B cell (primary cell): ENCODE measurements at regions not wholly inside any gene's neighbourhood (a gene's known extent, or its start where the extent isn't known, plus 50 kb on each side); places are given as distances from the start of the nearest gene placed in this dataset.

Experiments used
- ATAC-seq: fragments of 200-7000 bp; cut with Tn5 transposase; one replicate; pipeline ENCODE4 v1.10.0; 2021; ENCODE audit warnings: low read depth, mild to moderate bottlenecking, moderate number of reproducible peaks, moderate library complexity
- CTCF ChIA-PET: fragments of 350-600 bp; sonication (Branson Sonifier 250); formaldehyde crosslinking; loops from one replicate; lab custom pipeline; 2021; ENCODE audit warnings: antibody characterized with exemption, inconsistent platforms; lab: Charles Lee
- POLR2A ChIA-PET: fragments of 350-600 bp; sonication (Branson Sonifier 250); formaldehyde crosslinking; loops from one replicate; lab custom pipeline; 2021; ENCODE audit warnings: antibody characterized with exemption; lab: Charles Lee
- DNase-seq: peaks from one replicate; pipeline ENCODE4 v3.0.0; 2013
- H2AFZ ChIP-seq: 2 replicates; pipeline ENCODE4 v1.6.1; 2012; ENCODE audit warnings: mild to moderate bottlenecking, low read depth, low read length; ENCODE audit not compliant: insufficient read depth, poor library complexity, severe bottlenecking
- H3K27ac ChIP-seq, 2 donors: 1 replicate in 1 of 2; 2 replicates in 1 of 2; pipeline ENCODE4 v1.5.1; 2012 to 2013; ENCODE audit warnings: low read length in 2 of 2, mild to moderate bottlenecking in 2 of 2, moderate library complexity in 1 of 2
- H3K27me3 ChIP-seq, 4 experiments: fragments of 200-600 bp in 1 of 4; sonication (generic) in 1 of 4; replicated peaks in 1 of 4; 1 replicate in 2 of 4; 2 replicates in 2 of 4; pipeline versions ENCODE4 v1.6.1 to v1.7.0; 2013 to 2016; ENCODE audit warnings: low read length in 3 of 4, mild to moderate bottlenecking in 2 of 4, mixed read lengths in 1 of 4, moderate library complexity in 1 of 4; ENCODE audit not compliant: insufficient read depth in 4 of 4, control insufficient read depth in 3 of 4; ENCODE audit errors: control extremely low read depth in 1 of 4
- H3K36me3 ChIP-seq, 2 experiments: replicated peaks in 1 of 2; 1 replicate in 1 of 2; 2 replicates in 1 of 2; pipeline versions ENCODE4 v1.6.1 to v1.7.1; 2013; ENCODE audit warnings: low read length in 1 of 2; ENCODE audit not compliant: insufficient read depth in 2 of 2, control insufficient read depth in 1 of 2; ENCODE audit errors: control extremely low read depth in 1 of 2, extremely low read depth in 1 of 2
- H3K4me1 ChIP-seq, 2 donors: fragments of 200-600 bp in 1 of 2; sonication (generic) in 1 of 2; 1 replicate in 1 of 2; 2 replicates in 1 of 2; pipeline versions ENCODE4 v1.5.1 to v1.6.1; 2013 to 2017; ENCODE audit warnings: low read length in 2 of 2; ENCODE audit not compliant: control insufficient read depth in 2 of 2, insufficient read depth in 2 of 2
- H3K4me2 ChIP-seq: replicated peaks from 2 replicates; pipeline ENCODE3; 2012; ENCODE audit warnings: mild to moderate bottlenecking, low read depth, low read length; ENCODE audit not compliant: poor library complexity, severe bottlenecking
- H3K4me3 ChIP-seq, 5 experiments: fragments of 200-600 bp in 1 of 5; sonication (generic) in 1 of 5; 1 replicate in 3 of 5; 2 replicates in 2 of 5; pipeline versions ENCODE4 v1.5.1 to v1.7.0; 2011 to 2016; ENCODE audit warnings: low read length in 4 of 5, mild to moderate bottlenecking in 4 of 5, low read depth in 2 of 5, control low read depth in 1 of 5, moderate library complexity in 1 of 5; ENCODE audit not compliant: insufficient read depth in 1 of 5; ENCODE audit errors: control extremely low read depth in 1 of 5, extremely low read depth in 1 of 5
- H3K79me2 ChIP-seq: fragments of 200-600 bp; sonication (generic); one replicate; pipeline ENCODE4 v1.6.0; 2016; ENCODE audit warnings: low read length; ENCODE audit not compliant: control insufficient read depth, insufficient read depth
- H3K9ac ChIP-seq: fragments of 200-600 bp; sonication (generic); 2 replicates; pipeline ENCODE4 v1.6.1; 2017; ENCODE audit warnings: mild to moderate bottlenecking, low read length, moderate library complexity
- H3K9me3 ChIP-seq, 3 donors: one replicate each; pipeline versions ENCODE4 v1.6.1 to v1.7.1; 2013; ENCODE audit warnings: low read length in 2 of 3; ENCODE audit not compliant: control insufficient read depth in 2 of 3, insufficient read depth in 1 of 3; ENCODE audit errors: control extremely low read depth in 1 of 3
- H4K20me1 ChIP-seq: 2 replicates; pipeline ENCODE4 v1.6.0; 2012; ENCODE audit warnings: mild to moderate bottlenecking, low read length; ENCODE audit not compliant: insufficient read depth, control insufficient read depth, poor library complexity, severe bottlenecking
- H3K27ac Mint-ChIP-seq: one replicate; pipeline ENCODE4 v1.8.0; 2021; ENCODE audit warnings: mixed read lengths
- H3K27me3 Mint-ChIP-seq: one replicate; pipeline ENCODE4 v1.8.0; 2021; ENCODE audit warnings: mixed read lengths
- H3K4me1 Mint-ChIP-seq: one replicate; pipeline ENCODE4 v1.8.0; 2021; ENCODE audit warnings: mixed read lengths
- H3K4me3 Mint-ChIP-seq: one replicate; pipeline ENCODE4 v1.8.0; 2021; ENCODE audit warnings: mixed read lengths
- H3K9me3 Mint-ChIP-seq: one replicate; pipeline ENCODE4 v1.8.0; 2022; ENCODE audit warnings: mixed read lengths; ENCODE audit not compliant: insufficient read depth
- CTCF ChIP-seq: fragments of 200-600 bp; IDR thresholded peaks from one replicate; pipeline ENCODE4 v1.8.0; 2022; ENCODE audit warnings: antibody characterized with exemption, mild to moderate bottlenecking
- EZH2 ChIP-seq: IDR thresholded peaks from 2 replicates; pipeline ENCODE4 v1.6.1; 2012; ENCODE audit warnings: borderline replicate concordance, low read depth, mild to moderate bottlenecking, moderate library complexity, low read length; ENCODE audit not compliant: insufficient read depth, poor library complexity, severe bottlenecking
- WGBS: methylation state at CpG from one replicate; pipeline ENCODE4 v1.1.5; 2013; ENCODE audit warnings: missing lambda C conversion rate; ENCODE audit not compliant: insufficient coverage; 5-methylcytosine and 5-hydroxymethylcytosine counted together
- intact Hi-C: fragments of 100-400 bp; cut with micrococcal nuclease; formaldehyde crosslinking; loops from one replicate; pipeline ENCODE4 v1.10.0; 2022

GRCh38 chr12:93311827-93312226, 65.9 kb upstream of the NUDT4 start:
- Mint-ChIP-seq H3K27ac (no peak overlapping the region), H3K4me1 (no peaks in the 10 kb centered on the region), H3K9me3 (no peaks in the 10 kb centered on the region), H3K27me3 (peaks cover 2% of the 10 kb centered on the region), H3K4me3 (no peak overlapping the region)
- Histone ChIP-seq H3K79me2 (no peaks in the 10 kb centered on the region), H3K4me3 (no peak overlapping the region), H2AFZ (no peak overlapping the region), H3K27ac (no peak overlapping the region), H3K9ac (no peak overlapping the region), H3K36me3 (no peaks in the 10 kb centered on the region), H4K20me1 (no peaks in the 10 kb centered on the region), H3K27me3 (no peaks in the 10 kb centered on the region), H3K4me2 (no peak overlapping the region), H3K9me3 (peaks cover 0 to 3% (median under 1%) of the 10 kb centered on the region in 3 donors), H3K4me1 (no peaks in the 10 kb centered on the region)
- 100% methylated on average over 1 of the region's 2 CpGs for WGBS
- ATAC-seq (no peak), DNase-seq (no peak)
- ChIA-PET POLR2A (no interaction called here), CTCF (no interaction called here)
- no peak for TF ChIP-seq CTCF
- no peak for TF ChIP-seq EZH2
- intact Hi-C loops: no loop called here

- no peaks in the 10 kb centered on the region for H3K27me3 ChIP-seq
- H3K9ac ChIP-seq: no peak overlapping the region
- no peaks in the 10 kb centered on the region for H3K36me3 ChIP-seq
- no peak overlapping the region for H3K27ac ChIP-seq
- no peaks in the 10 kb centered on the region for H4K20me1 ChIP-seq
- CTCF ChIA-PET: interaction anchor here (1.8 kb wide), 1 partner anchor 16 kb away, joined by 5 read pairs; no protein-coding TSS in a partner anchor
- no peaks in the 10 kb centered on the region for H3K79me2 ChIP-seq
- 90% methylated on average over 2 of the region's 4 CpGs for WGBS
- Mint-ChIP-seq H3K27ac (no peak overlapping the region), H3K4me3 (no peak overlapping the region), H3K27me3 (no peaks in the 10 kb centered on the region), H3K9me3 (no peaks in the 10 kb centered on the region), H3K4me1 (peaks cover 3% of the 10 kb centered on the region)
- no peak overlapping the region for H3K4me3 ChIP-seq
- no peak for ATAC-seq
- no peak overlapping the region for H3K4me2 ChIP-seq
- intact Hi-C loops: no loop called here
- POLR2A ChIA-PET: no interaction called here
- DNase-seq: no peak
- H3K9me3 ChIP-seq: no peaks in the 10 kb centered on the region
- TF ChIP-seq EZH2 (no peak), CTCF (no peak)
- H3K4me1 ChIP-seq: no peaks in the 10 kb centered on the region
- no peak overlapping the region for H2AFZ ChIP-seq
These were observed 63.6 kb upstream of the NUDT4 start for GRCh38 chr12:93314177-93314497.
